GM23338 (cell line): ENCODE measurements at regions not wholly inside any gene's neighbourhood (a gene's known extent, or its start where the extent isn't known, plus 50 kb on each side); places are given as distances from the start of the nearest gene placed in this dataset.

Source experiments
- ATAC-seq: fragments of 200-7000 bp; cut with Tn5 transposase; 3 replicates; pipeline ENCODE4 v1.9.1; 2020
- DNase-seq: peaks from one replicate; pipeline ENCODE4 v3.0.0-alpha.2; 2015; ENCODE audit warnings: low spot score
- H2AFZ ChIP-seq: fragments of 200-600 bp; sonication (generic); 2 replicates; pipeline ENCODE4 v1.8.0; 2016; ENCODE audit warnings: antibody characterized with exemption, mild to moderate bottlenecking, moderate library complexity
- H3F3A ChIP-seq: fragments of 200-600 bp; sonication (generic); replicated peaks from 2 replicates; pipeline ENCODE4 v1.8.0; 2017; ENCODE audit warnings: antibody characterized with exemption, mixed run types, low read depth
- H3K27ac ChIP-seq: fragments of 200-600 bp; sonication (generic); 2 replicates; pipeline ENCODE4 v1.6.1; 2016; ENCODE audit warnings: low read depth
- H3K27me3 ChIP-seq: fragments of 200-600 bp; sonication (generic); 2 replicates; pipeline ENCODE4 v1.8.0; 2016; ENCODE audit warnings: mild to moderate bottlenecking, mixed run types, moderate library complexity; ENCODE audit not compliant: insufficient read depth
- H3K36me3 ChIP-seq: fragments of 200-600 bp; sonication (generic); 2 replicates; pipeline ENCODE4 v1.8.0; 2016; ENCODE audit warnings: mild to moderate bottlenecking; ENCODE audit not compliant: insufficient read depth
- H3K4me1 ChIP-seq: fragments of 200-600 bp; sonication (generic); 2 replicates; pipeline ENCODE4 v1.8.0; 2016; ENCODE audit warnings: mild to moderate bottlenecking, moderate library complexity; ENCODE audit not compliant: insufficient read depth
- H3K4me2 ChIP-seq: fragments of 200-600 bp; sonication (generic); 2 replicates; pipeline ENCODE4 v1.7.1; 2017; ENCODE audit warnings: mixed run types
- H3K4me3 ChIP-seq: fragments of 200-600 bp; sonication (generic); 2 replicates; pipeline ENCODE4 v1.6.1; 2016; ENCODE audit warnings: mixed run types
- H3K79me2 ChIP-seq: fragments of 200-600 bp; sonication (generic); replicated peaks from 2 replicates; pipeline ENCODE4 v1.8.0; 2017; ENCODE audit warnings: mild to moderate bottlenecking; ENCODE audit not compliant: insufficient read depth
- H3K9me2 ChIP-seq: fragments of 200-600 bp; sonication (generic); 2 replicates; pipeline ENCODE4 v1.8.0; 2017; ENCODE audit not compliant: insufficient read depth
- H4K20me1 ChIP-seq: fragments of 200-600 bp; sonication (generic); replicated peaks from 2 replicates; pipeline ENCODE4 v1.8.0; 2017; ENCODE audit warnings: mild to moderate bottlenecking; ENCODE audit not compliant: insufficient read depth
- H3K27ac Mint-ChIP-seq: 2 replicates; pipeline ENCODE4 v1.8.0; 2020; ENCODE audit warnings: inconsistent platforms, mild to moderate bottlenecking, moderate library complexity, mixed read lengths
- H3K27me3 Mint-ChIP-seq: 3 replicates; pipeline ENCODE4 v1.8.0; 2022; ENCODE audit warnings: low read depth, mild to moderate bottlenecking, moderate library complexity, mixed read lengths, inconsistent platforms; ENCODE audit not compliant: insufficient read depth, poor library complexity
- H3K36me3 Mint-ChIP-seq: 3 replicates; pipeline ENCODE4 v1.8.0; 2021; ENCODE audit warnings: low read depth, mild to moderate bottlenecking, inconsistent platforms, moderate library complexity, mixed read lengths
- H3K4me1 Mint-ChIP-seq: 3 replicates; pipeline ENCODE4 v1.8.0; 2020; ENCODE audit warnings: mild to moderate bottlenecking, inconsistent platforms, mixed read lengths
- H3K4me3 Mint-ChIP-seq: 3 replicates; pipeline ENCODE4 v1.8.0; 2021; ENCODE audit warnings: moderate library complexity, mild to moderate bottlenecking, inconsistent platforms, mixed read lengths
- H3K9me3 Mint-ChIP-seq: 3 replicates; pipeline ENCODE4 v1.8.0; 2020; ENCODE audit warnings: moderate library complexity, mild to moderate bottlenecking, inconsistent platforms, mixed read lengths
- CREB1 ChIP-seq: fragments of 250-450 bp; sonication (Bioruptor Pico); IDR thresholded peaks from 2 replicates; pipeline ENCODE4 v1.5.0; 2020; ENCODE audit warnings: low read depth, mild to moderate bottlenecking, moderate library complexity
- ETS1 ChIP-seq: IDR thresholded peaks from 2 replicates; pipeline ENCODE4 v1.6.1; 2016; ENCODE audit warnings: antibody characterized with exemption
- EZH2 ChIP-seq: fragments of 200-600 bp; sonication (generic); IDR thresholded peaks from one replicate; pipeline ENCODE4 v1.8.0; 2017; ENCODE audit warnings: antibody characterized with exemption, mild to moderate bottlenecking, low read depth; ENCODE audit not compliant: unreplicated experiment
- EZH2phosphoT487 ChIP-seq: fragments of 200-600 bp; sonication (generic); IDR thresholded peaks from one replicate; pipeline ENCODE4 v1.8.1; 2018; ENCODE audit warnings: antibody characterized with exemption; ENCODE audit not compliant: unreplicated experiment
- JUNB ChIP-seq: IDR thresholded peaks from one replicate; pipeline ENCODE4 v1.6.1; 2016; ENCODE audit warnings: antibody characterized with exemption; ENCODE audit not compliant: unreplicated experiment
- NANOG ChIP-seq: IDR thresholded peaks from 2 replicates; pipeline ENCODE4 v1.6.1; 2016; ENCODE audit warnings: antibody characterized with exemption, borderline replicate concordance
- POLR2AphosphoS5 ChIP-seq: IDR thresholded peaks from 2 replicates; pipeline ENCODE4 v1.6.1; 2016; ENCODE audit warnings: antibody characterized with exemption, low read depth
- REST ChIP-seq: IDR thresholded peaks from one replicate; pipeline ENCODE4 v1.6.1; 2018; ENCODE audit warnings: antibody characterized with exemption; ENCODE audit not compliant: unreplicated experiment
- STAT1 ChIP-seq: IDR thresholded peaks from one replicate; pipeline ENCODE4 v1.6.1; 2016; ENCODE audit warnings: antibody characterized with exemption; ENCODE audit not compliant: unreplicated experiment
- ZNF114 ChIP-seq: fragments of 250-450 bp; sonication (Bioruptor Pico); IDR thresholded peaks from 2 replicates; pipeline ENCODE4 v1.5.0; 2020; ENCODE audit warnings: mild to moderate bottlenecking, moderate library complexity
- ZNF331 ChIP-seq: fragments of 250-450 bp; sonication (Bioruptor Pico); IDR thresholded peaks from 2 replicates; pipeline ENCODE4 v1.5.0; 2020; ENCODE audit warnings: low read depth, mild to moderate bottlenecking, moderate library complexity
- ZNF462 ChIP-seq: fragments of 250-450 bp; sonication (Bioruptor Pico); IDR thresholded peaks from 2 replicates; pipeline ENCODE4 v1.5.0; 2020; ENCODE audit warnings: mild to moderate bottlenecking, moderate library complexity
- TF ChIP-seq, protein P1 (sequence below), 2 experiments: fragments of 200-600 bp in 1 of 2; sonication (generic) in 1 of 2; conservative IDR thresholded peaks; 2 replicates each; pipeline versions ENCODE4 v1.5.1 to v1.6.1; 2016 to 2017; ENCODE audit warnings: antibody characterized with exemption in 2 of 2, low read depth in 2 of 2, mild to moderate bottlenecking in 2 of 2, moderate library complexity in 1 of 2

DNA sequence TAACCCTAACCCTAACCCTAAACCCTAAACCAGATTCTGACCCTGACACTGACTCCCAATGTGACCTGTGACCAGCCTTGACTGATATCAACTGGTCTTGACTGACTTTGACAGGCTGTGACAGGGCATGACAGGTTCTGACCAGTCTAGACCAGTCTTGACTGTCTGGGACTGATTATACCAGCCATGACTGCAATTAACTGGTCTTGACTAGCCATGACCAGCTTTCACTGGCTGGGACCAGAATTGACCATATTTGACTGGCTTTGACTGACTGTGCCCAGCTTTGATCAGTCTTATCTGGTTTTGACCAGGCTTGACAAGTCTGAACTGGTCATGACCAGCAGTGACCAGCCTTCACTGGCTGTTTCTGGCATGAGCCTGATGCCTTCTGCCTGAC lies 95.5 kb downstream of the BMP15 start:
- Histone ChIP-seq H3F3A (no peaks in the 10 kb centered on the region), H3K79me2 (no peaks in the 10 kb centered on the region), H4K20me1 (no peaks in the 10 kb centered on the region), H3K27me3 (no peaks in the 10 kb centered on the region), H2AFZ (no peak overlapping the region), H3K9me2 (no peaks in the 10 kb centered on the region), H3K4me1 (no peaks in the 10 kb centered on the region), H3K36me3 (no peaks in the 10 kb centered on the region), H3K4me3 (no peak overlapping the region), H3K27ac (no peak overlapping the region), H3K4me2 (no peak overlapping the region)
- Mint-ChIP-seq H3K4me1 (peaks cover 6% of the 10 kb centered on the region; the same call in 2 of the 3 replicates), H3K9me3 (no peaks in the 10 kb centered on the region), H3K4me3 (no peak overlapping the region), H3K36me3 (no peaks in the 10 kb centered on the region), H3K27me3 (no peaks in the 10 kb centered on the region), H3K27ac (no peak overlapping the region)
- DNase-seq = no peak
- TF ChIP-seq POLR2AphosphoS5 (no peak), CREB1 (CRISPR knock-in tag) (no peak), EZH2 (no peak), REST (no peak), EZH2phosphoT487 (no peak), JUNB (no peak), ZNF114 (CRISPR knock-in tag) (no peak), ZNF331 (CRISPR knock-in tag) (no peak), NANOG (no peak), ZNF462 (CRISPR knock-in tag) (no peak), ETS1 (no peak), STAT1 (no peak)
- TF ChIP-seq, protein P1, sequence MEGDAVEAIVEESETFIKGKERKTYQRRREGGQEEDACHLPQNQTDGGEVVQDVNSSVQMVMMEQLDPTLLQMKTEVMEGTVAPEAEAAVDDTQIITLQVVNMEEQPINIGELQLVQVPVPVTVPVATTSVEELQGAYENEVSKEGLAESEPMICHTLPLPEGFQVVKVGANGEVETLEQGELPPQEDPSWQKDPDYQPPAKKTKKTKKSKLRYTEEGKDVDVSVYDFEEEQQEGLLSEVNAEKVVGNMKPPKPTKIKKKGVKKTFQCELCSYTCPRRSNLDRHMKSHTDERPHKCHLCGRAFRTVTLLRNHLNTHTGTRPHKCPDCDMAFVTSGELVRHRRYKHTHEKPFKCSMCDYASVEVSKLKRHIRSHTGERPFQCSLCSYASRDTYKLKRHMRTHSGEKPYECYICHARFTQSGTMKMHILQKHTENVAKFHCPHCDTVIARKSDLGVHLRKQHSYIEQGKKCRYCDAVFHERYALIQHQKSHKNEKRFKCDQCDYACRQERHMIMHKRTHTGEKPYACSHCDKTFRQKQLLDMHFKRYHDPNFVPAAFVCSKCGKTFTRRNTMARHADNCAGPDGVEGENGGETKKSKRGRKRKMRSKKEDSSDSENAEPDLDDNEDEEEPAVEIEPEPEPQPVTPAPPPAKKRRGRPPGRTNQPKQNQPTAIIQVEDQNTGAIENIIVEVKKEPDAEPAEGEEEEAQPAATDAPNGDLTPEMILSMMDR (conservative IDR thresholded peaks at IDR 0.05; ENCODE audit: low read depth in 2 of 2) = no peak
- ATAC-seq = no peak
